RWPE2 (cell line): ENCODE measurements at regions not wholly inside any gene's neighbourhood (a gene's known extent, or its start where the extent isn't known, plus 50 kb on each side); places are given as distances from the start of the nearest gene placed in this dataset.

ENCODE experiments used
- ATAC-seq: fragments of 200-7000 bp; cut with Tn5 transposase; 3 replicates; pipeline ENCODE4 v1.9.1; 2021; ENCODE audit warnings: low read depth
- DNase-seq: peaks from one replicate; pipeline ENCODE4 v3.0.0-alpha.2; 2020; ENCODE audit warnings: low spot score
- H3K27ac ChIP-seq: fragments of 450-650 bp; 2 replicates; pipeline ENCODE4 v1.5.1; 2017; ENCODE audit warnings: mild to moderate bottlenecking; ENCODE audit not compliant: poor library complexity, severe bottlenecking
- H3K27me3 ChIP-seq: fragments of 250-450 bp; sonication (Bioruptor Pico); 2 replicates; pipeline ENCODE4 v1.5.1; 2021; ENCODE audit warnings: mild to moderate bottlenecking, moderate library complexity; ENCODE audit not compliant: insufficient read depth, poor library complexity, severe bottlenecking
- H3K36me3 ChIP-seq: fragments of 250-450 bp; sonication (Bioruptor Pico); 2 replicates; pipeline ENCODE4 v1.5.1; 2020; ENCODE audit warnings: low read depth, mild to moderate bottlenecking, moderate library complexity
- H3K4me1 ChIP-seq: fragments of 250-450 bp; sonication (Bioruptor Pico); 2 replicates; pipeline ENCODE4 v1.5.1; 2021; ENCODE audit warnings: mild to moderate bottlenecking, moderate library complexity; ENCODE audit not compliant: insufficient read depth, poor library complexity, severe bottlenecking
- H3K4me3 ChIP-seq: fragments of 250-450 bp; sonication (Bioruptor Pico); 2 replicates; pipeline ENCODE4 v1.5.1; 2021; ENCODE audit warnings: mild to moderate bottlenecking, moderate library complexity; ENCODE audit not compliant: severe bottlenecking
- H3K9me3 ChIP-seq: fragments of 250-450 bp; sonication (Bioruptor Pico); 2 replicates; pipeline ENCODE4 v1.5.1; 2021; ENCODE audit warnings: mild to moderate bottlenecking, moderate library complexity; ENCODE audit not compliant: severe bottlenecking
- CTCF ChIP-seq: fragments of 450-650 bp; IDR thresholded peaks from one replicate; pipeline ENCODE4 v1.5.1; 2017; ENCODE audit warnings: mild to moderate bottlenecking, moderate library complexity; ENCODE audit not compliant: poor library complexity, severe bottlenecking

DNA sequence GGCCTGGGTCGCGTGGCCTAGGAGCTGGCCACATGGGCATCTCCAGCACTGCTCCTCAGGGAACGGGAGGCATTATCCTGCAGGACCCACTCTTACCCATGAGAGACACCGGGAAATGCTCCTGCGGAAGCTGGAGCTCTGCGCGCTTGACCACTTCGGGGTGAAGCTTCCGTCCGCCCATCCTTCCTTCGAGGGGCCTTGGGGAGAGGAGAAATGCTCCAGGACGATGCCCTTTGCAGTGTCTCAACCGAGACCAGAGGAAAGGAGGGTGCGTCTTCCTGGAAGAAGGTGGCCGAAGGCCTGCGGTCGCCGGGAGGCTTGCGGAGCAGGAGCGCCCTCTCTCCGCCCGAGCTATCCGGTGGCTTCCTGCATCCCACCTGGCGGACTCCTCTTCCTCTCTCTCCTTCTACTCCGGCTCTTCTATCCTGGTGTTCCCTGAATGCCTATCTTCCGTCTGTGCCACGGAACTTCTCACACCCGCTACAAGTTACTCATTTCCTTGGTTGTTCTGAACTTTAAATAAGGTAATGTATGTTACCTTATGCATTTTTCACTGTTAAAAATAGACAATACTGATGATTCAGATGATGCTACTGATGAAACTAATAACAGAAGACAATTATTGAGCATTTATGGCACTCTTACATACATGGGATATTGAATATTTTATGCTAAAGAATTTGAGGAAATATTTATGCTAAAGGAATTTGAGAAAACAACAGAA, 91.4 kb downstream of the PRKAB2 start:
- DNase-seq = no peak
- H3K4me1 ChIP-seq = no peaks in the 10 kb centered on the region
- no peak for ATAC-seq
- TF ChIP-seq CTCF = no peak
- H3K27ac ChIP-seq = no peak overlapping the region
- peaks cover 44% of the 10 kb centered on the region for H3K27me3 ChIP-seq
- H3K36me3 ChIP-seq = no peaks in the 10 kb centered on the region
- no peak overlapping the region for H3K4me3 ChIP-seq
- H3K9me3 ChIP-seq = peaks cover 3% of the 10 kb centered on the region

GRCh38 chr1:147080006-147080661, 92.1 kb downstream of the PRKAB2 start:
- no peak overlapping the region for H3K4me3 ChIP-seq
- no peak for TF ChIP-seq CTCF
- DNase-seq = no peak
- H3K27ac ChIP-seq = no peak overlapping the region
- peaks cover 44% of the 10 kb centered on the region for H3K27me3 ChIP-seq
- peaks cover 3% of the 10 kb centered on the region for H3K9me3 ChIP-seq
- H3K36me3 ChIP-seq = no peaks in the 10 kb centered on the region
- no peak for ATAC-seq
- no peaks in the 10 kb centered on the region for H3K4me1 ChIP-seq

DNA sequence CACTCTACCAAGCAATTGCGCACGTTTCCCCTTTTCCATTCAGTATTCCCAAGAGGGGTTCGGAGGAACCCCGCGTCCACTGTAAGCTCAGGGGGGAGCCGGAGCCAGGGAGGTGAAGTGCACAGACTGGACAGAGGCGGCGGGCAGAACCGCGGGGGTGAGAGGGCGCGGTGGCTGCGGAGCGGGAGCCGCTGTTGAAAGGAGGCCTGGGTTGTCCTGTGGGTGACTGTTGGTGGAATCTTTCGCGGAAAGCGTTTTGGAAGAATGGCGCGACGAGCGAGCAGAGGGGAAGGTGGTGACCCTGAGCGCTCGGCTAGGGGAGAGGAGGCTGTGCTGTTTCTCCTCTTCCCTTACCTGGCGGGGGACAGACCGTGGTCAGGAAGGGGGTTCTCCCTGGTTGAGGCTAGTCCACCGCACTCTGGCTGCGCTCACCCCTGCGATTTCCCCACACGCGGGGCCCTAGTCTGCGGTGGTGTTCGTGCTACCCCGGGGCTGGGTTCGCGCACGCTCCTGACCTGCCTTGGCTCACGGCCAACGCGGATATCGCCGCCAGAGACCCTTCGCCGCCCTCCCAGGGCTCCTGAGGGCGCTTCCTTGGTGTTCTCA, 92.8 kb downstream of the PRKAB2 start:
- H3K36me3 ChIP-seq = no peaks in the 10 kb centered on the region
- no peak for TF ChIP-seq CTCF
- no peak overlapping the region for H3K27ac ChIP-seq
- ATAC-seq (no peak), DNase-seq (no peak)
- no peaks in the 10 kb centered on the region for H3K4me1 ChIP-seq
- no peak overlapping the region for H3K4me3 ChIP-seq
- H3K27me3 ChIP-seq = peaks cover 44% of the 10 kb centered on the region
- H3K9me3 ChIP-seq = peaks cover 3% of the 10 kb centered on the region

GRCh38 chr1:147078606-147079399, 93.5 kb downstream of the PRKAB2 start:
- ATAC-seq = no peak
- no peak overlapping the region for H3K27ac ChIP-seq
- no peaks in the 10 kb centered on the region for H3K36me3 ChIP-seq
- no peaks in the 10 kb centered on the region for H3K4me1 ChIP-seq
- no peak overlapping the region for H3K4me3 ChIP-seq
- peaks cover 3% of the 10 kb centered on the region for H3K9me3 ChIP-seq
- no peak for TF ChIP-seq CTCF
- DNase-seq = peak; percentile 44
- peaks cover 44% of the 10 kb centered on the region for H3K27me3 ChIP-seq
